Heart left ventricle (tissue), 16 donors: ENCODE measurements at regions not wholly inside any gene's neighbourhood (a gene's known extent, or its start where the extent isn't known, plus 50 kb on each side); places are given as distances from the start of the nearest gene placed in this dataset.

Source experiments
- ATAC-seq, 4 donors: fragments of 200-7000 bp; cut with Tn5 transposase; one replicate each; pipeline ENCODE4 v1.9.1; 2020 to 2022; ENCODE audit warnings: moderate library complexity in 4 of 4, mild to moderate bottlenecking in 3 of 4, moderate number of reproducible peaks in 1 of 4
- DNase-seq, 5 donors: peaks; one replicate each; pipeline ENCODE4 v3.0.0-alpha.2; 2020
- H3K27ac ChIP-seq, 12 donors: fragments of 200-600 bp; sonication (generic) in 4 of 12; one replicate each; pipeline versions ENCODE4 v1.5.0 to v1.8.0; 2016 to 2022; ENCODE audit warnings: mild to moderate bottlenecking in 2 of 12
- H3K27me3 ChIP-seq, 9 donors: fragments of 200-600 bp; sonication (generic) in 2 of 9; one replicate each; pipeline versions ENCODE4 v1.5.1 to v1.8.0; 2016 to 2022; ENCODE audit warnings: mild to moderate bottlenecking in 3 of 9
- H3K36me3 ChIP-seq, 9 donors: fragments of 200-600 bp; sonication (generic) in 2 of 9; one replicate each; pipeline versions ENCODE4 v1.5.0 to v1.8.0; 2018 to 2022; ENCODE audit warnings: mild to moderate bottlenecking in 2 of 9
- H3K4me1 ChIP-seq, 12 donors: fragments of 200-600 bp; sonication (generic) in 4 of 12; one replicate each; pipeline versions ENCODE4 v1.5.0 to v1.8.0; 2016 to 2022; ENCODE audit warnings: mild to moderate bottlenecking in 3 of 12
- H3K4me3 ChIP-seq, 12 donors: fragments of 200-600 bp; sonication (generic) in 4 of 12; one replicate each; pipeline versions ENCODE4 v1.5.0 to v1.8.0; 2017 to 2022; ENCODE audit warnings: mild to moderate bottlenecking in 9 of 12, moderate library complexity in 4 of 12
- H3K9me3 ChIP-seq, 12 donors: fragments of 200-600 bp; sonication (generic) in 4 of 12; one replicate each; pipeline versions ENCODE4 v1.5.0 to v1.8.0; 2016 to 2022; ENCODE audit warnings: mild to moderate bottlenecking in 1 of 12
- POLR2A ChIP-seq, 2 donors: fragments of 450-650 bp; IDR thresholded peaks; one replicate each; pipeline ENCODE4 v1.6.1; 2017; ENCODE audit warnings: antibody characterized with exemption in 2 of 2, mild to moderate bottlenecking in 2 of 2, moderate library complexity in 2 of 2
- WGBS, 4 donors: extraction: QIAGEN DNeasy Blood & Tissue Kit in 2 of 4; methylation state at CpG; one replicate each; pipeline versions ENCODE4 v1.1.5 to v1.1.7; 2013 to 2018; 5-methylcytosine and 5-hydroxymethylcytosine counted together
- intact Hi-C, 10 donors: fragments of 100-400 bp; cut with DNase I; formaldehyde crosslinking; loops; one replicate each; pipeline versions ENCODE4 v1.11.1 to v1.14.2; 2022
- TF ChIP-seq, protein P1 (sequence below), 12 donors: fragments of 200-600 bp; sonication (generic) in 4 of 12; IDR thresholded peaks; one replicate each; pipeline versions ENCODE4 v1.5.0 to v1.8.0; 2018 to 2022; ENCODE audit warnings: antibody characterized with exemption in 12 of 12, mild to moderate bottlenecking in 5 of 12
- donor health status: ischemic (EF 13 %, LVEDD 7.1; RV severe dilation, severe dysfunction).
- donor health status: healthy with polysubstance abuse.
- donor health status: DM: no; HTN: yes; CAD: no.
- donor health status: DM: no; HTN: no; CAD: no.
- donor health status: ischemic (EF 25% LVEDD 6.9; RV normal size, moderate dysfunction).
- donor health status: ischemic (EF 25% LVEDD 5.7; RV mildly dilated, moderate dysfunction).
- donor health status: healthy.
- donor health status: DM: yes; HTN: yes; CAD: no.
- donor health status: ischemic (EF 35%, LVEDD 5.7; RV mildly dilated, moderate dysfunction).
- donor health status: nonischemic (EF 11% LVEDD 7.7; RV severe dilation, severe dysfunction).
- donor health status: DM: yes; HTN: yes; CAD: no.
- donor health status: PGD.
- donor health status: ischemic (EF 29% LVEDD 5.4; RV normal size, mild dysfunction).
- donor health status: nonischemic (EF 23%, LVEDD 6.1; RV moderate dilation, normal function).

DNA sequence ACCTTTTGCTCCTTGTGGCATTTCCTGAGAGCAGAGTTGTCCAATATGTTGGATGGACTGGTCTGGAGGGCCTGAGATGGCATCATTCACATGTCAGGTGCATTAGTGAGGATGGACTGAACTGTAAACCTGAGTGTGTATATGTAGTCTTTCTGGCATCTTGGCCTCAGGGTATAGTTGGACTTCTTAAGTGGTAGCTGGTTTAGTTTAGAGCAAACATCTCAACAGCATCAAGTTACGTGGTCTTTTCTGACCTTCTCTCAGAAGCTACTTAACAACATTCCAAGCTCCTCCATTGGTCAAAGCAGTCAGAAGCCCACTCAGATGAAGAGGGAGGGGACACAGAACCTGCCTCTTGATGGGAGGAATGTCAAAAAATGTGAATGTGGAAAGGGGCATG lies 829.9 kb downstream of the METTL15 start:
- intact Hi-C loops, result no loop called here
- Histone ChIP-seq H3K9me3 (peaks cover 0 to 6% (median 0%) of the 10 kb centered on the region in 12 donors), H3K4me3 (no peak overlapping the region), H3K27ac (no peak overlapping the region), H3K27me3 (no peaks in the 10 kb centered on the region), H3K36me3 (no peaks in the 10 kb centered on the region), H3K4me1 (no peaks in the 10 kb centered on the region)
- ATAC-seq, result no peak
- WGBS, 4 donors, result 77 to 84% (median 81%) methylated on average over 1 of the region's 1 CpG
- TF ChIP-seq POLR2A (IDR thresholded peaks at IDR 0.05), result no peak
- TF ChIP-seq, protein P1, sequence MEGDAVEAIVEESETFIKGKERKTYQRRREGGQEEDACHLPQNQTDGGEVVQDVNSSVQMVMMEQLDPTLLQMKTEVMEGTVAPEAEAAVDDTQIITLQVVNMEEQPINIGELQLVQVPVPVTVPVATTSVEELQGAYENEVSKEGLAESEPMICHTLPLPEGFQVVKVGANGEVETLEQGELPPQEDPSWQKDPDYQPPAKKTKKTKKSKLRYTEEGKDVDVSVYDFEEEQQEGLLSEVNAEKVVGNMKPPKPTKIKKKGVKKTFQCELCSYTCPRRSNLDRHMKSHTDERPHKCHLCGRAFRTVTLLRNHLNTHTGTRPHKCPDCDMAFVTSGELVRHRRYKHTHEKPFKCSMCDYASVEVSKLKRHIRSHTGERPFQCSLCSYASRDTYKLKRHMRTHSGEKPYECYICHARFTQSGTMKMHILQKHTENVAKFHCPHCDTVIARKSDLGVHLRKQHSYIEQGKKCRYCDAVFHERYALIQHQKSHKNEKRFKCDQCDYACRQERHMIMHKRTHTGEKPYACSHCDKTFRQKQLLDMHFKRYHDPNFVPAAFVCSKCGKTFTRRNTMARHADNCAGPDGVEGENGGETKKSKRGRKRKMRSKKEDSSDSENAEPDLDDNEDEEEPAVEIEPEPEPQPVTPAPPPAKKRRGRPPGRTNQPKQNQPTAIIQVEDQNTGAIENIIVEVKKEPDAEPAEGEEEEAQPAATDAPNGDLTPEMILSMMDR (IDR thresholded peaks at IDR 0.05), result no peak
- no peak for DNase-seq

DNA sequence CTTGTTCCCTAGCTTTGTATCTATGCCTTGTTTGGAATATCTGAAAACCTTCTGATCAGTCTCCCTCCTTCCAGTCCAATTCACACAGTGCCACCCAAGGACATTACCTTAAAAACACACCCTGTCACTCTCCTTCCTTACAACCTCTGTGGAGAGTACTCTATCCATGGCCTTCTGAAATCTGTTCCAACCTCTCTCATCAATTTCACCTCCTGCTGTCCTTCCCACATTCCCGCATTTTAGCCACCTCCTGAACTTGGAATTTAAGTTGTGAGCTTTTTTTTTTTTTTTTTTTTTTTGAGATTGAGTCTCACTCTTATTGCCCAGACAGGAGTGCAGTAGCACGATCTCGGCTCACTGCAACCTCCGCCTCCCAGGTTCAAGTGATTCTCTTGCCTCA lies 824.8 kb downstream of the METTL15 start:
- Histone ChIP-seq H3K4me3 (no peak overlapping the region), H3K9me3 (peaks cover 0 to 28% (median 11%) of the 10 kb centered on the region in 12 donors), H3K4me1 (no peaks in the 10 kb centered on the region), H3K27ac (no peak overlapping the region), H3K27me3 (no peaks in the 10 kb centered on the region), H3K36me3 (no peaks in the 10 kb centered on the region)
- no peak for TF ChIP-seq POLR2A (IDR thresholded peaks at IDR 0.05)
- TF ChIP-seq, protein P1 (IDR thresholded peaks at IDR 0.05), result no peak
- intact Hi-C loops, result no loop called here
- 89 to 94% (median 92%) methylated on average over 4 of the region's 4 CpGs for WGBS, 4 donors
- ATAC-seq (no peak), DNase-seq (no peak)

DNA sequence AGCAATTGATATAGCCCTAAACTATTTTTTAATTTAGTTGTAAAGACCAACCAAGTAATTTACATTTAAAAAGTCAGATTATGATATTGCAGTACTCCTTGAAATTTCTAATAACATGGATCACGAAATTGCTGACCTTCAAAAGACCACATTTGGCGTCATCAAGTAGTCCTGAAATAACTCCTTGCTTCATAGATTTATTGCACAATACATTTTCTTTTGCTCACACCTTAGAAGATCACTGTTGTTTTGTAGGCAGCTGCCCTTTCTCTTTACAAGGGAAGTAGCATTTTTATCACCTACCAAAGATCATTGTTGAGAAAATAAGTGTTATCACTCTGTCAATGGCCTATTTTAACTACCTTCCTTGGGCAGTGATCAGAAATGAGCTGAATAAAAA lies 815.8 kb downstream of the METTL15 start:
- no peak for ATAC-seq
- H3K9me3 ChIP-seq, result peaks cover 0 to 7% (median 0%) of the 10 kb centered on the region in 12 donors
- WGBS, 4 donors, result 76 to 84% (median 82%) methylated on average over 2 of the region's 2 CpGs

DNA sequence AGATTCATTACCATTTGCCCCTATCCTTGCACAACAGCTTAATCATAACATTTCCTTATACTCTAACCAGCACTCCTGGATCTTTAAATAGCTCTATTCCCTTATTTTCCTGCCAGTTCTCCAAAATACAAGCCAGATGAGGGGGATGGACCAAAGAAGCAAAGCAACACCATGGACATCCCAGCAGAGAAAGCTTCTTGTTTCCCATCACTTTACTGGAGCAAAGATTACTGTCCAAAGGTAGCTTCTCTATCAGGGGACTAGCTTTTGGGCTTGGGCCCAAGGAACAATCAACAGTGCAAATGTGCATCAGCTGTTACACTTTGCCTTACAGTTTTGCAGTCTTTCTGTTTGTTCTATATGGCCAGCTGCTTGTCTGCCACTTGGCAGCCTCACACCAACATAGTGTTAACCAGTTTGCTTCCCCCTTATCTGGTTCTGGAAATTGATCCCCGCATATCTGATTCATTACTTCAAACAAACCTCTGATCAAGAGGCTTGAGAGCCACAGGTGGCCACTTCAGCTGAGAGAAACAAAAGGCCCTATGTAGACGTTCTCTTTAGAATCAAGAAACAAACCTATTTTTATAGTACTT lies 814.3 kb downstream of the METTL15 start:
- peaks cover 0 to 2% (median 0%) of the 10 kb centered on the region in 12 donors for H3K9me3 ChIP-seq
- intact Hi-C loops, result no loop called here
- WGBS, 4 donors, result 11 to 40% (median 18%) methylated on average over 2 of the region's 2 CpGs

More for the DNA sequence above, 815.8 kb downstream of the METTL15 start:
- Histone ChIP-seq H3K27me3 (no peaks in the 10 kb centered on the region), H3K36me3 (no peaks in the 10 kb centered on the region), H3K27ac (no peak overlapping the region), H3K4me3 (no peak overlapping the region), H3K4me1 (no peaks in the 10 kb centered on the region)
- intact Hi-C loops, result no loop called here
- no peak for DNase-seq
- no peak for TF ChIP-seq POLR2A (IDR thresholded peaks at IDR 0.05)
- TF ChIP-seq, protein P1 (IDR thresholded peaks at IDR 0.05), result no peak

More for the DNA sequence above, 814.3 kb downstream of the METTL15 start:
- DNase-seq (no peak), ATAC-seq (no peak)
- H3K4me1 ChIP-seq, result no peaks in the 10 kb centered on the region
- TF ChIP-seq, protein P1 (IDR thresholded peaks at IDR 0.05), result no peak
- no peak for TF ChIP-seq POLR2A (IDR thresholded peaks at IDR 0.05)
- H3K4me3 ChIP-seq, result no peak overlapping the region
- H3K27ac ChIP-seq, result no peak overlapping the region
- no peaks in the 10 kb centered on the region for H3K27me3 ChIP-seq
- H3K36me3 ChIP-seq, result no peaks in the 10 kb centered on the region
